AG09309 (cell line): ENCODE measurements at regions not wholly inside any gene's neighbourhood (a gene's known extent, or its start where the extent isn't known, plus 50 kb on each side); places are given as distances from the start of the nearest gene placed in this dataset.

Experiments used
- DNase-seq: peaks from one replicate; pipeline ENCODE4 v3.0.0-alpha.2; 2010; ENCODE audit warnings: low read depth
- H3K4me3 ChIP-seq: 2 replicates; pipeline ENCODE4 v1.5.1; 2011; ENCODE audit warnings: mild to moderate bottlenecking, low read depth, low read length, moderate library complexity; ENCODE audit not compliant: control insufficient read depth
- CTCF ChIP-seq: IDR thresholded peaks from 2 replicates; pipeline ENCODE4 v1.5.1; 2011; ENCODE audit warnings: mild to moderate bottlenecking, low read depth, low read length, inconsistent platforms; ENCODE audit not compliant: insufficient read depth, control insufficient read depth; ENCODE audit errors: missing control alignments

GRCh38 chr2:9139491-9140443, 66.8 kb upstream of the ASAP2 start:
- no peak for DNase-seq
- peak; percentile 94 for TF ChIP-seq CTCF
- no peak overlapping the region for H3K4me3 ChIP-seq

- no peak for DNase-seq
- no peak overlapping the region for H3K4me3 ChIP-seq
Measured at GRCh38 chr2:9137379-9138150, 69.0 kb upstream of the ASAP2 start.

GRCh38 chr2:9135822-9136558, 70.6 kb upstream of the ASAP2 start:
- TF ChIP-seq CTCF: no peak
- H3K4me3 ChIP-seq: no peak overlapping the region
- no peak for DNase-seq

More at GRCh38 chr2:9137379-9138150, 69.0 kb upstream of the ASAP2 start:
- TF ChIP-seq CTCF: no peak

GRCh38 chr2:9127316-9127715, 79.3 kb upstream of the ASAP2 start:
- no peak for TF ChIP-seq CTCF
- DNase-seq: no peak
- H3K4me3 ChIP-seq: no peak overlapping the region

- H3K4me3 ChIP-seq: no peak overlapping the region
- DNase-seq: no peak
- no peak for TF ChIP-seq CTCF
Measured at GRCh38 chr2:9126540-9126939, 80.1 kb upstream of the ASAP2 start.

- TF ChIP-seq CTCF: no peak
- H3K4me3 ChIP-seq: no peak overlapping the region
- no peak for DNase-seq
Measured at GRCh38 chr2:9124231-9124741, 82.3 kb upstream of the ASAP2 start.
